ENCODE measurements at regions not wholly inside any gene's neighbourhood (a gene's known extent, or its start where the extent isn't known, plus 50 kb on each side); places are given as distances from the start of the nearest gene placed in this dataset.

- DNase-seq (ENCODE audit: low spot score), result no peak
- TF ChIP-seq, protein P1, sequence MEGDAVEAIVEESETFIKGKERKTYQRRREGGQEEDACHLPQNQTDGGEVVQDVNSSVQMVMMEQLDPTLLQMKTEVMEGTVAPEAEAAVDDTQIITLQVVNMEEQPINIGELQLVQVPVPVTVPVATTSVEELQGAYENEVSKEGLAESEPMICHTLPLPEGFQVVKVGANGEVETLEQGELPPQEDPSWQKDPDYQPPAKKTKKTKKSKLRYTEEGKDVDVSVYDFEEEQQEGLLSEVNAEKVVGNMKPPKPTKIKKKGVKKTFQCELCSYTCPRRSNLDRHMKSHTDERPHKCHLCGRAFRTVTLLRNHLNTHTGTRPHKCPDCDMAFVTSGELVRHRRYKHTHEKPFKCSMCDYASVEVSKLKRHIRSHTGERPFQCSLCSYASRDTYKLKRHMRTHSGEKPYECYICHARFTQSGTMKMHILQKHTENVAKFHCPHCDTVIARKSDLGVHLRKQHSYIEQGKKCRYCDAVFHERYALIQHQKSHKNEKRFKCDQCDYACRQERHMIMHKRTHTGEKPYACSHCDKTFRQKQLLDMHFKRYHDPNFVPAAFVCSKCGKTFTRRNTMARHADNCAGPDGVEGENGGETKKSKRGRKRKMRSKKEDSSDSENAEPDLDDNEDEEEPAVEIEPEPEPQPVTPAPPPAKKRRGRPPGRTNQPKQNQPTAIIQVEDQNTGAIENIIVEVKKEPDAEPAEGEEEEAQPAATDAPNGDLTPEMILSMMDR (IDR thresholded peaks at IDR 0.05; ENCODE audit: extremely low read depth, missing control alignments), result no peak
Measured at GRCh38 chr7:156151078-156151477, 338.8 kb upstream of the SHH start.

DNA sequence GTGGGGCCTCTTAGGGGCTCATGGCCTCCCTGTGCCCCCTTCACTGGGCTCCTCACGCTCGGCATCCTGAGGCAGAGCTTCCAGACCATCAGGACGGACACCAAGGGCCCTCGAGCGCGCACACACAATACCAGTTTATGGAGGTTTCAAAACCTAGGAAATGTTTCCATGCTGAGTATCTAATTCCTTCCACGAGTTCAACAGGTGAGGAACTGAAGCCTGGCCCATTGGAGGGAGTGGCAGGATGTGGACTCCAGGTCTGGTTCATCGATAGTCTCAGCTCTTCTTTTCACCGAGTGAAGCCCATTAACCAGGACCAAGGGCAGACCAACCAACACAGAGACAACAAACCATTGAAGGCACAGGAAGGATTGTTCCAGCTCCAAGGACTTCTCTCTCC is 336.7 kb upstream of the SHH start:
- TF ChIP-seq, protein P1 (IDR thresholded peaks at IDR 0.05; ENCODE audit: extremely low read depth, missing control alignments), result no peak

DNA sequence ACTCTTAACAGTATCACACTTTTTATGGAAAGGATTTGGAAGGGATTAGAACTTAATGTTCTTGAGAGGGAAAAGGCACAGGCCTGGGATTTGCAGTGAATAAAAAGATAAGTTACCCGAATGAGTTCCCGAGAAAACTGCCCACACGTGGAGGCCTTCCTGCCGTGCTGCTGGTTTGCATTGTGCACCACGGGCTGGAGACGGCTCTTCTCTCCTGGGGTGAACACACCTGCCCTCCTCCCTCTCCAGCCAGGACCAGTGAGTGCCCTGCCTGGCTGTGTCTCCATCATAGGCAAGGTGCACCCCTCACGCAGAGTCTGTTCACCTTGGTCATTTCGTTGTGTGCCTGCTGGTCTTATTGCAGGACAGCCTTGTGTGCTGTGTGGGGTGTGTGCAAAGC is 336.3 kb upstream of the SHH start:
- TF ChIP-seq, protein P1 (IDR thresholded peaks at IDR 0.05; ENCODE audit: extremely low read depth, missing control alignments), result no peak
- no peak for DNase-seq (ENCODE audit: low spot score)

More for the DNA sequence above, 336.7 kb upstream of the SHH start:
- DNase-seq (ENCODE audit: low spot score), result no peak

DNA sequence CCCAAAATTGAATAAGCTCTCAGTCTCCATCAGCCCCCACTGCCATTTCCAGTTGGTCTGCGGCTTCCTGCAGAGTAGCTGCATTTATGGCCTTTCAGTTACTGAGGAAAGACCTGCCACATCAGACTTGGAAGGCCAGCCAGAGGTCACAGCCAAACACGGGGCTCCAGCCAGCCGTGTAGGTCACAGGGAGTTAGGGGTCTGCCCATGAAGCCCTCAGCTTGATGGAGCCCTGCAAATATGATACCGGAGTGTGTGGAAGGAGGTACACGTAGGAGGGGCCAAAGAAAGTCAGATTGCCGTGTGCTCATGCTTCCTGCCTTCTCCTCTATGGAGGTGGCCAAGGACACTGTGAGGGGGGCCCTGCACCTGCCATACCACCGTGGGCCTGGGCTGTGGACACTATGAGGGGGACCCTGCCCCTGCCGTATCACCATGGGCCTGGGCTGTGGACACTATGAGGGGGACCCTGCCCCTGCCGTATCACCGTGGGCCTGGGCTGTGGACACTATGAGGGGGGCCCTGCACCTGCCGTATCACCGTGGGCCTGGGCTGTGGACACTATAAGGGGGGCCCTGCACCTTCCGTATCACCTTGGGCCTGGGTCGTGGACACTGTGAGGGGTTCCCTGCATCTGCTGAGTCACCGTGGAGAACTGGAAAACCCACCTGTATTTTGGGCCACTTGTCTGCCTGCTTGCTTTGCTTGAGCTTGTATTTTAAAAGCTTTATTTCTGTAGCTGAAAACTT is 335.7 kb upstream of the SHH start:
- TF ChIP-seq, protein P1 (IDR thresholded peaks at IDR 0.05; ENCODE audit: extremely low read depth, missing control alignments), result no peak
- DNase-seq (ENCODE audit: low spot score), result no peak

GRCh38 chr7:156147104-156147503 is 334.8 kb upstream of the SHH start:
- TF ChIP-seq, protein P1 (IDR thresholded peaks at IDR 0.05; ENCODE audit: extremely low read depth, missing control alignments), result no peak
- no peak for DNase-seq (ENCODE audit: low spot score)

DNA sequence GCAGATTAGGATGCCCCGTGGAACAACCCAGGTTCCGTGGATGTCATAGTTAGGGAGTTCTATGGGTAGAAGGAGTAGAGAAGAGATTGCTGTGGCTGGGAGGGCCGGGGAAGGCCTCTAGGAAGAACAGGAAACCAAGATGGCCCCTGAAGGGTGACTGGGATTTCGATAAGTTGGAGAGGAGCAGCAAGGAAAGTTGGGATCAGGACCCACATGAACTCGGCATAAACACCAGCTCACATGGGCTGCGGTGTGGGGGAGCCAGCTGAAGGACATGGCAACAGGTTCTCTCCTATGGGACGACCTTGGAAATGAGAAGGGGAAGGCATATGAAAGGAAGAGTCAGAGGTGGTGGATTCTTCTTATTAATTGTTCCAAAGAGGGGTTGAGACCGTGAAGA is 333.7 kb upstream of the SHH start:
- DNase-seq (ENCODE audit: low spot score), result no peak
- TF ChIP-seq, protein P1 (IDR thresholded peaks at IDR 0.05; ENCODE audit: extremely low read depth, missing control alignments), result no peak

- DNase-seq (ENCODE audit: low spot score), result no peak
- TF ChIP-seq, protein P1 (IDR thresholded peaks at IDR 0.05; ENCODE audit: extremely low read depth, missing control alignments), result no peak
Measured at GRCh38 chr7:156145184-156145583, 332.9 kb upstream of the SHH start.
